Esophagus squamous epithelium (tissue), 4 donors: ENCODE measurements at regions not wholly inside any gene's neighbourhood (a gene's known extent, or its start where the extent isn't known, plus 50 kb on each side); places are given as distances from the start of the nearest gene placed in this dataset.

Source experiments
- CTCF ChIP-seq, 6 experiments: fragments of 450-650 bp in 4 of 6; fragments of 200-600 bp in 2 of 6; sonication (generic) in 2 of 6; IDR thresholded peaks; one replicate each; pipeline ENCODE4 v1.5.1; 2016 to 2019; ENCODE audit warnings: antibody characterized with exemption in 6 of 6, mild to moderate bottlenecking in 4 of 6, moderate library complexity in 4 of 6
- POLR2A ChIP-seq, 4 donors: fragments of 450-650 bp; IDR thresholded peaks; one replicate each; pipeline ENCODE4 v1.6.1; 2017; ENCODE audit warnings: antibody characterized with exemption in 4 of 4, mild to moderate bottlenecking in 4 of 4, moderate library complexity in 3 of 4

- TF ChIP-seq CTCF (IDR thresholded peaks at IDR 0.05) (no peak), POLR2A (IDR thresholded peaks at IDR 0.05) (no peak)
Observed at GRCh38 chr14:55803873-55804553, 224.0 kb downstream of the KTN1 start.
